ENCODE measurements at regions not wholly inside any gene's neighbourhood (a gene's known extent, or its start where the extent isn't known, plus 50 kb on each side); places are given as distances from the start of the nearest gene placed in this dataset.

- H2AK5ac ChIP-seq (ENCODE audit: low read length): no peak overlapping the region
- H4K8ac ChIP-seq (ENCODE audit: low read depth, low read length): no peak overlapping the region
- WGBS (ENCODE audit: extremely low coverage, insufficient coverage, insufficient read length): no CpG with 5 or more reads among the region's 6 CpGs
- no peaks in the 10 kb centered on the region for H3K79me1 ChIP-seq (ENCODE audit: low read length)
- H4K12ac ChIP-seq (ENCODE audit: low read depth, low read length): no peak overlapping the region
- no peak for DNase-seq
- H2AFZ ChIP-seq (ENCODE audit: insufficient read depth, low read length, poor library complexity): no peak overlapping the region
- no peak overlapping the region for H3K23ac ChIP-seq (ENCODE audit: low read length)
- H3K4ac ChIP-seq (ENCODE audit: low read depth, low read length): no peak overlapping the region
- H3K4me2 ChIP-seq (ENCODE audit: low read length): no peak overlapping the region
- no peaks in the 10 kb centered on the region for H3K36me3 ChIP-seq (ENCODE audit: control insufficient read depth in 1 of 2, insufficient read depth in 2 of 2, low read length in 2 of 2)
- H4K91ac ChIP-seq (ENCODE audit: low read depth, low read length): no peak overlapping the region
- no peak overlapping the region for H3K18ac ChIP-seq (ENCODE audit: low read length)
- H3K4me3 ChIP-seq (ENCODE audit: low read depth, low read length): no peak overlapping the region
- no peak overlapping the region for H3K9ac ChIP-seq (ENCODE audit: low read length)
- H2BK12ac ChIP-seq (ENCODE audit: low read length): no peak overlapping the region
- peaks cover 4% of the 10 kb centered on the region for H3K9me3 ChIP-seq (ENCODE audit: insufficient read depth, low read depth, low read length)
- no peak overlapping the region for H3K14ac ChIP-seq (ENCODE audit: low read length)
- no peak overlapping the region for H3K27ac ChIP-seq (ENCODE audit: low read depth, low read length)
- H2BK5ac ChIP-seq (ENCODE audit: low read depth, low read length, poor library complexity): no peak overlapping the region
- no peaks in the 10 kb centered on the region for H3K79me2 ChIP-seq (ENCODE audit: control insufficient read depth, insufficient read depth, low read length, poor library complexity)
- H3K4me1 ChIP-seq (ENCODE audit: control insufficient read depth in 1 of 2, insufficient read depth in 2 of 2, low read length in 2 of 2): peaks cover 0 to 5% of the 10 kb centered on the region in 2 experiments
- H3K27me3 ChIP-seq (ENCODE audit: insufficient read depth, low read length): no peaks in the 10 kb centered on the region
- no peak overlapping the region for H2BK120ac ChIP-seq (ENCODE audit: insufficient read depth, low read length, poor library complexity)
These were observed 147.4 kb downstream of the TMEM132E start for GRCh38 chr17:34726536-34727384.

GRCh38 chr17:34725725-34726124 is 146.3 kb downstream of the TMEM132E start:
- Histone ChIP-seq H4K12ac (ENCODE audit: low read depth, low read length) (no peak overlapping the region), H3K79me1 (ENCODE audit: low read length) (no peaks in the 10 kb centered on the region), H2AFZ (ENCODE audit: insufficient read depth, low read length, poor library complexity) (no peak overlapping the region), H4K8ac (ENCODE audit: low read depth, low read length) (no peak overlapping the region), H3K9ac (ENCODE audit: low read length) (no peak overlapping the region), H3K18ac (ENCODE audit: low read length) (no peak overlapping the region), H4K91ac (ENCODE audit: low read depth, low read length) (no peak overlapping the region), H3K14ac (ENCODE audit: low read length) (no peak overlapping the region), H3K27ac (ENCODE audit: low read depth, low read length) (no peak overlapping the region), H2AK5ac (ENCODE audit: low read length) (no peak overlapping the region), H3K23ac (ENCODE audit: low read length) (no peak overlapping the region), H3K79me2 (ENCODE audit: control insufficient read depth, insufficient read depth, low read length, poor library complexity) (no peaks in the 10 kb centered on the region), H2BK120ac (ENCODE audit: insufficient read depth, low read length, poor library complexity) (no peak overlapping the region), H3K36me3 (ENCODE audit: control insufficient read depth in 1 of 2, insufficient read depth in 2 of 2, low read length in 2 of 2) (no peaks in the 10 kb centered on the region), H3K4me2 (ENCODE audit: low read length) (no peak overlapping the region), H3K4me3 (ENCODE audit: low read depth, low read length) (no peak overlapping the region), H3K27me3 (ENCODE audit: insufficient read depth, low read length) (no peaks in the 10 kb centered on the region), H2BK12ac (ENCODE audit: low read length) (no peak overlapping the region), H3K4me1 (ENCODE audit: control insufficient read depth in 1 of 2, insufficient read depth in 2 of 2, low read length in 2 of 2) (peaks cover 0 to 5% of the 10 kb centered on the region in 2 experiments), H3K9me3 (ENCODE audit: insufficient read depth, low read depth, low read length) (no peaks in the 10 kb centered on the region), H3K4ac (ENCODE audit: low read depth, low read length) (no peak overlapping the region), H2BK5ac (ENCODE audit: low read depth, low read length, poor library complexity) (no peak overlapping the region)
- no CpG with 5 or more reads among the region's 3 CpGs for WGBS (ENCODE audit: extremely low coverage, insufficient coverage, insufficient read length)
- DNase-seq: no peak

GRCh38 chr17:34725008-34725407 is 145.6 kb downstream of the TMEM132E start:
- Histone ChIP-seq H4K12ac (ENCODE audit: low read depth, low read length) (no peak overlapping the region), H4K8ac (ENCODE audit: low read depth, low read length) (no peak overlapping the region)

GRCh38 chr17:34723875-34724274 is 144.5 kb downstream of the TMEM132E start:
- Histone ChIP-seq H2AFZ (ENCODE audit: insufficient read depth, low read length, poor library complexity) (no peak overlapping the region), H3K18ac (ENCODE audit: low read length) (no peak overlapping the region), H3K79me1 (ENCODE audit: low read length) (no peaks in the 10 kb centered on the region), H3K27ac (ENCODE audit: low read depth, low read length) (no peak overlapping the region), H3K27me3 (ENCODE audit: insufficient read depth, low read length) (no peaks in the 10 kb centered on the region), H3K79me2 (ENCODE audit: control insufficient read depth, insufficient read depth, low read length, poor library complexity) (no peaks in the 10 kb centered on the region), H4K12ac (ENCODE audit: low read depth, low read length) (no peak overlapping the region), H3K36me3 (ENCODE audit: control insufficient read depth in 1 of 2, insufficient read depth in 2 of 2, low read length in 2 of 2) (no peaks in the 10 kb centered on the region), H3K23ac (ENCODE audit: low read length) (no peak overlapping the region), H2BK12ac (ENCODE audit: low read length) (no peak overlapping the region), H3K4me1 (ENCODE audit: control insufficient read depth in 1 of 2, insufficient read depth in 2 of 2, low read length in 2 of 2) (peaks cover 0 to 5% of the 10 kb centered on the region in 2 experiments), H2AK5ac (ENCODE audit: low read length) (no peak overlapping the region), H4K8ac (ENCODE audit: low read depth, low read length) (no peak overlapping the region), H3K14ac (ENCODE audit: low read length) (no peak overlapping the region), H3K9me3 (ENCODE audit: insufficient read depth, low read depth, low read length) (no peaks in the 10 kb centered on the region), H2BK5ac (ENCODE audit: low read depth, low read length, poor library complexity) (no peak overlapping the region), H3K4me2 (ENCODE audit: low read length) (no peak overlapping the region), H4K91ac (ENCODE audit: low read depth, low read length) (no peak overlapping the region), H3K4me3 (ENCODE audit: low read depth, low read length) (no peak overlapping the region), H3K9ac (ENCODE audit: low read length) (no peak overlapping the region), H3K4ac (ENCODE audit: low read depth, low read length) (no peak overlapping the region), H2BK120ac (ENCODE audit: insufficient read depth, low read length, poor library complexity) (no peak overlapping the region)
- no CpG with 5 or more reads among the region's 10 CpGs for whole genome bisulfite sequencing (ENCODE audit: extremely low coverage, insufficient coverage, insufficient read length)
- DNase-seq: no peak

More at GRCh38 chr17:34725008-34725407, 145.6 kb downstream of the TMEM132E start:
- no peak overlapping the region for H2AK5ac ChIP-seq (ENCODE audit: low read length)
- no peak overlapping the region for H2BK12ac ChIP-seq (ENCODE audit: low read length)
- H3K18ac ChIP-seq (ENCODE audit: low read length): no peak overlapping the region
- H3K23ac ChIP-seq (ENCODE audit: low read length): no peak overlapping the region
- no CpG with 5 or more reads among the region's 2 CpGs for WGBS (ENCODE audit: extremely low coverage, insufficient coverage, insufficient read length)
- H3K4me3 ChIP-seq (ENCODE audit: low read depth, low read length): no peak overlapping the region
- H4K91ac ChIP-seq (ENCODE audit: low read depth, low read length): no peak overlapping the region
- no peak overlapping the region for H3K4me2 ChIP-seq (ENCODE audit: low read length)
- no peak overlapping the region for H2BK5ac ChIP-seq (ENCODE audit: low read depth, low read length, poor library complexity)
- H3K27ac ChIP-seq (ENCODE audit: low read depth, low read length): no peak overlapping the region
- H3K27me3 ChIP-seq (ENCODE audit: insufficient read depth, low read length): no peaks in the 10 kb centered on the region
- peaks cover 0 to 5% of the 10 kb centered on the region in 2 experiments for H3K4me1 ChIP-seq (ENCODE audit: control insufficient read depth in 1 of 2, insufficient read depth in 2 of 2, low read length in 2 of 2)
- H3K79me2 ChIP-seq (ENCODE audit: control insufficient read depth, insufficient read depth, low read length, poor library complexity): no peaks in the 10 kb centered on the region
- H2BK120ac ChIP-seq (ENCODE audit: insufficient read depth, low read length, poor library complexity): no peak overlapping the region
- H3K4ac ChIP-seq (ENCODE audit: low read depth, low read length): no peak overlapping the region
- H3K36me3 ChIP-seq (ENCODE audit: control insufficient read depth in 1 of 2, insufficient read depth in 2 of 2, low read length in 2 of 2): no peaks in the 10 kb centered on the region
- H3K14ac ChIP-seq (ENCODE audit: low read length): no peak overlapping the region
- no peak overlapping the region for H2AFZ ChIP-seq (ENCODE audit: insufficient read depth, low read length, poor library complexity)
- H3K9ac ChIP-seq (ENCODE audit: low read length): no peak overlapping the region
- DNase-seq: no peak
- no peaks in the 10 kb centered on the region for H3K9me3 ChIP-seq (ENCODE audit: insufficient read depth, low read depth, low read length)
- no peaks in the 10 kb centered on the region for H3K79me1 ChIP-seq (ENCODE audit: low read length)

All from trophoblast cell (in vitro differentiated cells and primary cell).